HTR-8/SVneo (cell line): ENCODE measurements at regions not wholly inside any gene's neighbourhood (a gene's known extent, or its start where the extent isn't known, plus 50 kb on each side); places are given as distances from the start of the nearest gene placed in this dataset.

ENCODE experiments used
- DNase-seq: peaks from one replicate; pipeline ENCODE4 v3.0.0; 2011; ENCODE audit warnings: low spot score, mixed read lengths; ENCODE audit not compliant: insufficient read length
- FAIRE-seq: peaks from 2 replicates; lab custom pipeline; 2011; peaks lifted over from hg19 to GRCh38; lab: Jason Lieb, UNC

DNA sequence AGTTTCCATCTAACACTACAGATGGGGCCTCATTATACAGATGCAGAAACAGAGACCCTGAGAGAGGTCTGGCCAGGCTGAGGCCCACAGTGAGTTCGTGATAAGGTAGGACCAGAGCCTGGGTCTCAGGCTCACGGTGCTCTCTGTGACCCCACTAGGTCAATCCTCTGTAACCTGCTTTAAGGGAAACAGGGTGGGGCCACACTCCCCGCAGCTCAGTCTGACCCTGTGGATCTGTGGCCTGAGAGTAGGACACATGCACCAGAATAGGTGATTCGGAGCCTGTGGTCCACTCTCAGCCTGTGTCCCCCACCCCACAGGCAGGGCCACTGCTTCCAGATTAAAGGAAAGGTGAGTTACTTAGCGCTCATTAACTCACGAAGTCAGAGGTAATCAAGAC lies 137.8 kb upstream of the FAM20C start:
- FAIRE-seq (no peak), DNase-seq (no peak)

DNA sequence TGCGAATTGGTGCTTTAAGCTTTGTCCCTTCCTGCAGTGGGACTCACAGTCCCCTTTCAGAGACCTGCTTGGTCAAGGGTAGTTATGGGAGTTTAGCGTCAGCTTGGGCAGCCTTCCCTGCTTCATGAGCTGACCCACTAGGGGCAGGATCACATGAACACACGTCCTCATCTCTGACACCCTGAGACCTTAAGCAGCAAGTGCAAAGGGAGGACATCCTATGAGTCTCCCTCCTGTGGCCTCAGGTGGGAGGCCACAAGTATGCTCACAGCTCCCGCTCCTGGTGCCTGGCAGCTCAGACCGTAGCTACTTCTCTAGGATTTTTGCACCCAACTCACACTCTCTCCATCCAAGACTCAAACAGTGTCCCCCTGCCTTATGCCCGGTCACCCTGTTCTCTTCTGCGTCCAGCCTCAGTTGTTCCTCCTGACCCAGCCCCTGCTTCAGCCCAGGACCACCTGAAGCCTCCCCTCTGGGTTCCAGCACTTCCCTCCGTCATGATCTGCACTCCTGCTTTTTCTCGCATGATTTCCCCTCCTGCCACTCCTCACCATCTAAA lies 136.6 kb upstream of the FAM20C start:
- DNase-seq = no peak
- FAIRE-seq = no peak

DNA sequence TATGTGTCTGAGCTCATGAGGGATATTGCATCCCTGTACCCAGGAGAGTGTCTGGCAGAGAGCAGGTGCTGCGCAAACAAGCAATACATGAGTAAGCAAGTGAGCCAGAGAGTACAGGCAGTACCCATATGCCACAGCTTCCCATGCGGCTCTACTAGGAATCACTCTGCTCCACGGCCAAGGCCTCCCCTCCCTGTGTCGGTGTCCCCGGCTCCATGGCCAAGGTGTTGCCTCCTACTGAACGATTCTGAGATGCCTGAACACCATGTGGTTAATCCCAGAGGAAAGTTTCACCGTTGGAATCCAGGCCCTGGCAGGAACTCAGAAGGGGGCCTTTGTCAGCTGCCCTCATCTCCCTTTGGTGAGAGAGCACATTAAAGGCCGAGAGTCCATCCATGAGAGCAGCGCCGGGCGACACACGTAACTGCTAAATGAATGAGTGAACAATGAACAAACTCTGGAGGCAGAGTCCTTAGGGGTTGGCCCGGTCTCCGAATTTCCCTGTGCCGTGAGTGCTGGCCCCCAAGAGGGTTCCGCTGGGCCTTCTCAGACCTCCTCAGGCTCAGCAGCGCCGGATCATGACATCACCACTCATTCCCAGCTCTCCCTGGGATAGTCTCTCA lies 136.0 kb upstream of the FAM20C start:
- DNase-seq = no peak
- no peak for FAIRE-seq

DNA sequence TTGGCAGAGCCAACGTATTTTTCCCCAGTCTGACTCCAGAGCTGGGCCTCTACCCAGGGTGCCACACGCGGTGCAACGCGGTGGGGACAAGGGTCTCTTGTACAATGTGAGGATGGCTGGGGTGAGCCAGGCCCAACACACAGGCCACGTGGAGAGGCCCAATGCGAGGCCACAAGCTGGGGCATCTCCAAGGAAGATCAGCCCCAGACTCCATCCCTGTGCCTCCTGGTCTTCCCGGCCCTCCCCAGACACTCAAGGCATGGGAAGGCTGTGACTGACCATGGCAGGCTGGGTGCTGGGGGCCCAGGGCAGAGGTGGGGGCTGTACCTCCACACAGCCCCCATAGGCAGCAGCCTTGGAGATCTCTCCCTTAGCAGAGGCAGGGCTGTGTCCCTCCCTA lies 135.3 kb upstream of the FAM20C start:
- no peak for FAIRE-seq

DNA sequence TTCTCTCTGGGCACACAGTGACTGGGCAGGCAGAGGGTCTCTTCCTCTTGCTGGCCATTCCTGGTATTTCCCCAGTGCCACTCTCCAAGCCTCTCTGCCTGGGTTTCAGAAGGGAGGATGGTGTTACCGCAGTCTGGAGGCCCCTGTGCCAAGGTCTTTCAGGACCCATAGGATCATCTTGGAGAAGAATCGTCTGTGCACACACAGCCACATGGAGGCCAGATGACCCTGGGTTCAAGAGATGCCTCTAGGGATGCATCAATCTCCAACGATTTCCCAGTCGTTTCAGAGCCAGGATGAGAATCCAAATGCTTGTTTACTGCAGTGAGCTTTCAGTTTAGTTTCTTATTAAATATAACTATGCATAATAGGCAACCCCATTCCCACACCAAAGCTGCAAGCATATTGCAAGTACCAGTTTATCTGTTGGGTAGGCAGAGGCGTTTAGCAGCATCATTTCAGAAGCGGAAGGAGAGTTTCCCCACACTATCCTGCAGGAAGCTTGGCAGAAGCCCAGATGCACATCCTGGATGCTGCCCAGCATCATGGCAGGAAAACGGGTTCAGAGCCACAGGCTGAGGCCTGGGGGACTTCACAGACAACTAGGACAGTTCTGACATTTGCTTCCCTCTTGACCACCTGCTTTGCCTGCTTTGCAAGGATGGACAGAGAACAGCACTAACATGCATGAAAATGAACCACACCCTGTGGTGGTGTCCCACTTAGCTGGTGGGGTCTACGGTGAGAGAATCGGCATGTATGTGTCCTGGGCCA lies 134.7 kb upstream of the FAM20C start:
- DNase-seq (no peak), FAIRE-seq (peak; percentile 63)

More for the DNA sequence above, 135.3 kb upstream of the FAM20C start:
- DNase-seq = no peak

DNA sequence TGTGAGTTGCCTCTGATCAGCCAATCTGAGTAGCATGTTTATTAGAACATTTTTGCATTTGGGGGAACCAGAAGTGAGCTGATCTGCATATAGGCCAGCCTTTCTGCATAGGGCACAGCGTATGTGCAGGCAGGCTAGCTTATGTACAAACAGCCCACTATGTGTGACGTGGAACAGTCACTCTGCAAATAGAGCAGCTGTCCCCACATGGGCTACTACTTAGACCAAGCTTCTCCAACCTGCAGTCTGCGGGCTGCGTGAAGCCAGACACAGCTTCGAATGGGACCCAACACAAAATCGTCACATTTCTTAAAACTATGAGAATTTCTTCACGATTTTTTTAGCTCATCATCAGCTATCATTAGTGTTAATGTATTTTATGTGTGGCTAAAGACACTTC lies 134.1 kb upstream of the FAM20C start:
- DNase-seq = no peak
- FAIRE-seq = no peak

DNA sequence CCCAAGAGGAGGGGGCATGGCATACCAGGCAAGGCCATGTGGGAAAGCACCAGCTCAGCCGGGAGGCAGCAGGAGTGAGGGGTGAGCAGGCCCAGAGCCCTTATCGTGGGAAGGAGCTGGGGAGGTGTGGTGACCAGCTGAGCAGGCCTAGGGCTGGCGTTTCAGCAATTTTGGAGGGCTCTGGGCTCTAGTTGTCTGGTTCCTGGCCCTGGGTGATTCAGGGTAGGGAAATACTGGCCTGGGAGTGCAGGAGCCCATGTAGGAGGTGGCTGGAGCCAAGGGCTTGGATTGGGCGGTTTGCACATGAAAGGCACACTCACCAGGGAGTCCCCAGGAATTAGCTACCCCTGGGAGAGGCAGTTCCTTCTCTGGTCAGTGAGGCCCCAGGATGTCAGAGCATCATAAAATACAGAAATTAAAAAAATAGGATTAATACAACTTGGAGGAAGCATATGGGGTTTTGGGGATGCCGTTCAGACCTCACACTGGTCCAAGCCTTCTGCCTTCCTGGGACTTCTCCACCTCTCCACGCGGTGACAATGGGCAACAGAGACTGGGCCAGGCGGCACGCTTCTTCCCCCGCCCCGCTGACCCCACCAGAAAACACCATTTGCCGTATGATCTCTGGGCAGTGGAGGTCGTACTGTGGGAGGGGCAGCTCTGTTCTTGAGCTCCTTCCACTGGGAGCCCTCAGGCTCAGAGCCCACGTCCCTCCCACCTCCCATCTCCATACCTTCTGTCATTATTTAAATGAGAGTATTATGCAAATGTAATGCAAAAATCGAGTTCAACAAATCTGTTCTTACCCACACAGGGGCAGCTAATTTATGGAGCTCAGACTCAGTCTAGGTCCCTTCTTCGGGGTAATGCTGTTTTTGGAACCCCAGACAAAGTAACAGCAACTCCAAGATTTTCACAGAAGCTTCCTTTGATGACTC lies 133.0 kb upstream of the FAM20C start:
- DNase-seq (no peak), FAIRE-seq (no peak)

DNA sequence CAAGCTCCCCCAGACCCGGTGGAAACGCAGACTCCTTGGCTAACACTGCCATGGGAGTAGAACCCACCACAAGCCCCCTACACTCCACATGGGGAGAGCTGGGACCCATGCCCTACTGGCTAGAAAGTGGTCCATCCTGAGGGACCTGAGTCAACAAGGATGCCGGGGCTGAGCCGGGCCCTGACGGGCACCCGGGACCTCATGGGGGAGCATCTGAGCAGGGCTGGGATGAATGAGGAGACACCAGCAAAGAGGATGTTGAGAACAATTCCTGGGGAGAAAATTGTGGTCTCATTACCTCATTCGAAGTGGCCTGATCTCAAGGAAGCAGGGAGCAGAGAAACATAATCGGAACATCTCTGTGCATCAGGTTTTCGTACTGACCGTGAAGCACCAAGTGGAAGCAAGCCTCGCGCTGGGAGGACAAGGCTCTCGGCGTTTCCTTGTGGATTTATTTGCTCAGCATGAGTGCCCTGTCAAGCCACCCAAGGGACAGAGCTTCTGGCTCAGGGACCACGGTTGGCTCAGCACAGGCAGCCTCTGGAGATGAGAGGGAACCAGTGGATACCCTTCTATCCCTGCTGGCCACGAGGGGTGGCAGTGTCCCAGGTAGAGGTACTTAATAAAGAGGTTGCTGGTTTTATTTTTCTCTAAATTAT lies 132.2 kb upstream of the FAM20C start:
- DNase-seq (no peak), FAIRE-seq (no peak)

DNA sequence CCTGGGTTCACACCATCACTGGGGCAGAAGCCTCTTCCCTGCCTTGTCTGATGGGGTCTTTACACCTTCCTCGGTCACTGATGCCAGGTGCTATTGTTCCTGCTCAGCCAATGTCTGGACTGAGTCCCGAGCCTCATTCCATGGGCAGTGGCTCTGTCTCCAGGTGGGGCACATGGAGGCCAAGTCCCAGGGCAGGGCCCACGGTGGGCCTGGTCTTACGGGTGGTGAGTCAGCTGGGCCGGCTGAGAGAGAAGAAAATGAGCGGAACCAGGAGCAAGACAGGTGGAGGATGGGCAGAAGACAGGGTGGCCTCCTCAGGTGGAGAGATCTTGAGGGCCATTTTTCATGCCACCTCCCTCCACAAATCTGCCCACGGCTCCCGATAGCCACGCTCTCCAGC lies 131.7 kb upstream of the FAM20C start:
- FAIRE-seq (no peak), DNase-seq (no peak)

DNA sequence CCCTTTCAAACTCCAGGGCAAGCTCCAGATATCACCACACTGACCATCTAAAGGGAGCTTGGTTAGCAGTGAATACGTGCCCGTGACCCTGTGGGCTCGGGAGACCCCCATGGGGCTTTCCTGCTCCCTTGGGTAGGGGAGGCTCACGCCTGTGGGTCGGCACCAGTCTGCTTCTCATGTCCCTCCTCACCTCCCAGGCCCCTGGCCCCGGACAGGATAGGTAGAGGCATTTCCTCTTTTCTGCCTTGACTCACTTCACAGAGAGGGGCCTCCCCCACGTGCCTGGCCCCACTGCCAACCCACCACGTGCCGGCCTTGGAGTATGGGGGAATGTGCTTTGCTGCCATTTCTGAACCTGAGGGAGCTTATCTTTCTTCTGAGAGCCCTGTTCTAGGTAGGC lies 131.3 kb upstream of the FAM20C start:
- FAIRE-seq (no peak), DNase-seq (no peak)

DNA sequence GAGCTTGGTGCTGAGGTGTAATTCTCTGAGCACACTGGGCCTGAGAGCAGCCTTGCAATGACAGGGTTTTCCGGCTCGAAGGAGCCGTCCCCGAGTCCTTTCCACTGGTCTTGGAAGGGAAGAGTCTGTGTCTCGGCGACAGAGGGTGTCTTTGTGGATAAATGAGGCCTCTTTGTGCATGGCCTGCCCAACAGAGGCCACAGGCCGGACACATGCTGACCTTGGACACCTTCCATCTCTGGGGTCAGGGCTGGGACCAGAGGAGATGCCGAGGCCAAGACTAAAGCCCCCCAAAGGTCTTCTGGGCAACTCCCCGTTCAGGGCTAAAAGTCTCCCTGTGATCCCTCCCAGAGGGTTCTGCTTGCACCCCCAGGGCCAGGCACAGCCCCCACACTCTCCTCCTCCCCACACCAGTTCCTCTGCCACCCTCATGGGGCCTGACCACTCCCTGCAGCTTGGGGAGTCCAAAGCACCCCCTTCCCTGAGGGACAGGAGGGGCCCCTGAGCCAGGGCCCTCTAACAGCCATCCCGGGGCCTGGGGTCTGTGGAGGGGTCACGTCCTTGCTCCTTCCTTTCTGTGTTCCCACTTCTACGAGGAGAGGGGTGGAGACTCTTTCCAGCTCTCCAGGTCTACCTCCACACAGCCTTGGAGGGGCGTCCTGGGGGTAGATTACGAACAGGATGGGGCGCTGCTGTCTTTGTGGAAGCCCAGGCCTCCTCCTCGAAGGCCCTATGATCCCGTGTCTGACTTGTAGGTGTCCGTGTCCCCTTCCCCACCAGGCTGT lies 130.6 kb upstream of the FAM20C start:
- FAIRE-seq (no peak), DNase-seq (no peak)

DNA sequence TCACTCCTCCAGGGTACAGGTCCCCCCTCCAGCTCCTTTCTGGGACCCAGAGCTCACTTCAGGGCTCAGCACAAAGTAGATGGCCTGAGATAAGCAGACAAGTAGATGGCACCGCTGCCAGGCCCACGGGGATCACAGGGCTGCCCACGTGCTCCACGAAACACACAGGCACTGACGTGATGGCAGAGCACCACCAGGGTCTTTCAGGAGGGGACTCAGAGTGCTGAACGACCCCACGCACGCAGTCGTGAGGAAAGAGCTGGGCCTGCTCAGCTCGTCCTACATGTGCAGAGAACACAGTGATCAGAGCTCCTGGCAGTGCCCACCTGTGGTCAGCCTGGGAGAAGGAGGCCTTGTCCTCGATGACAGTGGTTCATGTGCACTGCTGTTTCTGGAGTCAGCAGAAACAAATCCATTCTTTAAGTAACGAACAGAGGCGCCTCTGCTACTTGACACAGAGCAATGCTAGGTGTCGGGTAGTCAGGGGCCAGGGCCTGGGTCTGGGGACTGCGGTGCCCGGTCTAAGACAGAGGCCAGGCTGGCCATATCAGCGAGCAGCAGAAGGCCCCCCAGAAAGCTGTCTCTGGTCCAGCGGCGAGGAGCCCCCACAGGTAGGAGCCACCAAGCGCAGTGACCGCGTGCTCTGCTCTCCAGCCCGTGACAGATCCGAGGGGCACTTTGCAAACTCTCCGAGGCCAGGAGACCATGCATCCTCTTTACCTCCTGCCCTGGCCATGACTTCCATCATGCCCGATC lies 129.8 kb upstream of the FAM20C start:
- no peak for DNase-seq
- FAIRE-seq = no peak

DNA sequence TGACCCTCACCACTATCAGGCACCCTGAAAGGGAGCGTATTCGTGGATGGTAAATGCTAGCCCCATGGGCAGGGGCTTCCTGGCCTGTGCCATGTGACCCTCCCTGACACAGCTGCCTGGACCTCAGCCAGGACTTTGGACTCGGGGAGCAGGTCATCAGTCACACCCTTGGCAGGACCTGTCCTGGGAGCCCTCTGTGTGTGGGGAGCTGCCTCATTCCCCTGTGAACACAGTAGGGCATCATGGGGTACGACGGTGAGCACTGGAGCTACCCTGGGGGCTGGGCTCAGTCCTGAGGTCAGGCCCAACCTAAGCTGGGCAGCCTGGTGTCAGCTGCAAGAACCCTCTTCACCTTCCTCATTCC lies 129.3 kb upstream of the FAM20C start:
- DNase-seq (no peak), FAIRE-seq (peak; percentile 77)

DNA sequence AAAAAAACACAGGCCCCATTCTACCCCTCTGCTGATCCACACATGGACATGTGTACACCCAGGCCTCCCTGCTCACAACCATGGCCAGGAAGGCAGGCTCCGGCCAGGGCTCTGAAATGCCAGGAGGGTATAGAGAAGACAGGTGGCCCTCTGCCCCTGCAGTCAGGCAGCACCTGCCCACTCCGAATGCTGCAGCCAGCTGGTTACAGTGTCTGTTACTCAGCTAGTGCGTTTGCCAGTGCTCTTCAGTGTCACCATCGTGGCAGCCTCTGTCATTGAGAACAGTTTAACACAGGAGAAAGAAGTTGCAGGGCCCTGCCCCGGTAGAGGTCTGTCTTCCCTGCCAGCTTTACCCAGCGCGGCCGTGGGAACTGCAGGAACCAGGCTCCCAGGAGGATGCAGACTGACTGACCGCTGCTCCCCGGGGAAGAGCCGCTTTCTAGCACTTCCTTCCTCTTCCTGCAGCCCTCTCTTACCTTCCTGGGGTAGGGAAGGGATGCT lies 128.8 kb upstream of the FAM20C start:
- DNase-seq (no peak), FAIRE-seq (no peak)

DNA sequence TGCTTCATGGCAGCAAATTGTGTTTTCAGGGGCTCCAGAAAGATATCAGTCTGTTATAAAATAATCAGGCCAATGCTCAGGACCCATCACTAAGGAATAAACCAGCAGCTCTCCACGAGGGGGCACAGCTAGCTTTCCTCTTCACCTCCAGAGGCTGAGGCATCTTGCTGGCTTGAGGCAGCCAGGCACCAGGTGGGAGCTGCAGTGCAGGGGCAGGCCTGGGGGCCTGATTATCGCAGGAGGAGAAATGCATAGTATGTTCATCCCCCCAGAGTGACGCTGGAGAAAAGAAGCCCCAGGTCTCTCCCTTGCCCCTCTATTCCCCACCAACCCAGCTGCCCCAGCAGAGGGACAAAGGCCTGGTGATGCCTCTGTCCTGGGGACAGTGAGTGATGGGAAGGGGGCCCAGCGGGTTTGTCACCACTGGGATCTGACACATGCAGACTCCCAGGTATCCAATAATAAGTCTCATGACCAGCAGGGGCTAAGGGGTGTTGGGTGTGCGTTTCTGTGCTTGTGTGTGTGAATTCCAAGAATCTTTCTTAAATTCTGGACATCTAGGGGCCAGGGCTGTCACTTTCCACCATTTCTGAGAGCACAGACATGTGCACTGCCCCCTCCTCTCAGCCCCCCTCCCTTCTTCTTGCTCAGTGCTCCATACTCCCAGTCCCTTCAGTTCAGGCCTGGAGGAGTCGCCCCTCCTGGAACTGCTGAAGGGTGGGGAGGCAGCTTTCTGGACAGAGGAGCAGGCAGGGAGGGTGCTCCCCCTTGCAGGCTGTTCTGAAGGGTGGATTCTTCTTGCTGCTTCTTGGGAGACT lies 128.1 kb upstream of the FAM20C start:
- DNase-seq (peak; percentile 88), FAIRE-seq (peak; percentile 44)

DNA sequence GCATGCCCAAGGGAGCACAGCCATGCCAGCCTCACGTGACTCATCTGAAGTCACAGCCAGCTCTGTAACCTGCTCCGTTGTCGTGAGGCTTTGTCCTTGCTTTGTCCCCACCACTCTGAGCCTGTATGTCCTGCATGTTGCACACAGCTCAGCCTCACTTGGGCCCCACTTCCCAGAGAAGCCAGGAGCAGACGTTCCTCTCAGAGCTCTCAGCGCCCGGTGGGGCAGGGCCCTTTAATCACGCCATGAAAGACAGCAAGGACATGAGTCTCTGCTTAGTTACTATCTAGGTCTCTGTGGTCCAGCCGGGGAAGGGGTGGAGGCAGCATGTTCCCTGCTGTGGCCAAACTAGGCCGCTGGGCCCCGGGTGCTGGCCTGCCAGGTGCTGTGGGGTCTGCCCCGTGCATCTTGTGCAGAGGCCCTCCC lies 127.4 kb upstream of the FAM20C start:
- FAIRE-seq = no peak
- DNase-seq = no peak

DNA sequence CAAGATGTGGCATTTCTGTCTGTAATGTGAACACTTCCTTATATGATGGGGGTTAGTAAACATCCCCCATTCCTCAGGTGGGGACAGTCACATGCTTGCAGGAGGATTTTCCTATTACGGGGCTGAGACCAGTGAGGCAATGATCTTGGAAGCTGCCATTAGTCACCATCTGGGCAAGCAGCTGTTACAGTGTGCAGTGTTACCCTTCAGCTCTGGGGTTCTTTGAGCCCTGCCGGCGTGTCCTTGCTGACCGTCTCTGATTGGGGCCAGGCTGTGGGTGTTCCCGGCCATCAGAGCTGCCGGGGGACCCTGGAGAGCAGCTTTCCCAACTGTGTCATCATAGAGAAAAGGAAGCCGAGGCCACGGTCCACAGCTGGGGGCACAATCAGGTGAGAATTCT lies 126.8 kb upstream of the FAM20C start:
- DNase-seq = no peak
- no peak for FAIRE-seq

DNA sequence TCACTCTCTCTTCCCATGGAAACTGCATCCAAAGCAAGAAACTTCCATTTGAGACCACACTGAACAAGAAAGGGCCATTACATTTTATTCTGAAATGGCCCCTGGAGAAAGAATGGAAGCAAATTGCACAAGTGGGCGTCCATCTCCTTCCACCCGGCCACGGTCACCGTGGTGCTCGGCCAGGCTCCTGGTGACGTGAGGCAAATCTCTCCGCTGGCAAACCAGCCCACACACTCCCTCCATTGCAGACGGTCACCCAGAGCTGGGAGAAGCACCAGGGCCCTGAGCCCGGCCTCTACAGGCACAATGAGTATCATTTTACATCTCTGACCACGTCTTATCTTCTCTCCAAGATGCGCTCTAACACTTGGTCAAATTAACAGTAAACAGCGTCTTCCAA lies 126.1 kb upstream of the FAM20C start:
- FAIRE-seq = no peak
- no peak for DNase-seq
